Spleen (tissue), 7 donors: ENCODE measurements at regions not wholly inside any gene's neighbourhood (a gene's known extent, or its start where the extent isn't known, plus 50 kb on each side); places are given as distances from the start of the nearest gene placed in this dataset.

Experiments
- CTCF ChIP-seq, 11 experiments: fragments of 200-600 bp in 7 of 11; fragments of 450-650 bp in 4 of 11; sonication (generic) in 4 of 11; IDR thresholded peaks in 8 of 11; conservative IDR thresholded peaks in 3 of 11; 1 replicate in 7 of 11; 2 replicates in 4 of 11; pipeline versions ENCODE4 v1.4.0 to v1.8.0; 2016 to 2021; ENCODE audit warnings: antibody characterized with exemption in 11 of 11, inconsistent platforms in 4 of 11, mild to moderate bottlenecking in 1 of 11
- POLR2A ChIP-seq, 3 donors: fragments of 450-650 bp; IDR thresholded peaks; one replicate each; pipeline ENCODE4 v1.5.1; 2017; ENCODE audit warnings: antibody characterized with exemption in 3 of 3, mild to moderate bottlenecking in 1 of 3
- POLR2AphosphoS5 ChIP-seq, 3 donors: sonication (generic); formaldehyde crosslinking; IDR thresholded peaks; one replicate each; pipeline ENCODE4 v1.5.1; 2017; ENCODE audit warnings: antibody characterized with exemption in 3 of 3
- donor health status: DM: no; HTN: no; CAD: no; lungs with moderate emphysema.
- donor health status: DM: no; HTN: no; CAD: no.
- donor health status: DM: no; HTN: no; CAD: no.

GRCh38 chr11:127620671-127621070 is 620.1 kb upstream of the KIRREL3 start:
- TF ChIP-seq POLR2AphosphoS5 (IDR thresholded peaks at IDR 0.05) (no peak), CTCF (IDR thresholded peaks at IDR 0.05 in 8 of 11, conservative IDR thresholded peaks at IDR 0.05 in 3 of 11) (no peak), POLR2A (IDR thresholded peaks at IDR 0.05) (no peak)
